ENCODE measurements at regions not wholly inside any gene's neighbourhood (a gene's known extent, or its start where the extent isn't known, plus 50 kb on each side); places are given as distances from the start of the nearest gene placed in this dataset.
"Not testable (repeated sequence)": the region's sequence is repeated elsewhere in the genome, so short reads cannot be mapped to it uniquely, and the experiment has no call there.

- DNase-seq (ENCODE audit: low read depth) = no peak
Observed at GRCh38 chr9:26219961-26220360, 541.7 kb upstream of the TUSC1 start.

GRCh38 chr9:26216702-26217101, 538.5 kb upstream of the TUSC1 start:
- TF ChIP-seq CTCF (IDR thresholded peaks at IDR 0.05; ENCODE audit: insufficient read depth, low read length, poor library complexity, severe bottlenecking) = no peak
- Histone ChIP-seq H3K36me3 (ENCODE audit: control insufficient read depth, insufficient read depth, low read length) (no peaks in the 10 kb centered on the region), H3K4me3 (ENCODE audit: low read depth, low read length) (no peak overlapping the region), H3K27me3 (ENCODE audit: control insufficient read depth, insufficient read depth, low read length) (no peaks in the 10 kb centered on the region)
- no peak for DNase-seq (ENCODE audit: low read depth)

More at GRCh38 chr9:26219961-26220360, 541.7 kb upstream of the TUSC1 start:
- Histone ChIP-seq H3K36me3 (ENCODE audit: control insufficient read depth, insufficient read depth, low read length) (no peaks in the 10 kb centered on the region), H3K4me3 (ENCODE audit: low read depth, low read length) (no peak overlapping the region), H3K27me3 (ENCODE audit: control insufficient read depth, insufficient read depth, low read length) (no peaks in the 10 kb centered on the region)
- no peak for TF ChIP-seq CTCF (IDR thresholded peaks at IDR 0.05; ENCODE audit: insufficient read depth, low read length, poor library complexity, severe bottlenecking)

GRCh38 chr9:26214713-26215444, 536.6 kb upstream of the TUSC1 start:
- not testable (repeated sequence) for H3K27me3 ChIP-seq (ENCODE audit: control insufficient read depth, insufficient read depth, low read length); DNase-seq (ENCODE audit: low read depth); H3K4me3 ChIP-seq (ENCODE audit: low read depth, low read length)

GRCh38 chr9:26210338-26210851, 532.2 kb upstream of the TUSC1 start:
- TF ChIP-seq CTCF (IDR thresholded peaks at IDR 0.05; ENCODE audit: insufficient read depth, low read length, poor library complexity, severe bottlenecking) = no peak

More at GRCh38 chr9:26214713-26215444, 536.6 kb upstream of the TUSC1 start:
- not testable (repeated sequence) for H3K36me3 ChIP-seq (ENCODE audit: control insufficient read depth, insufficient read depth, low read length)

GRCh38 chr9:26205261-26205660, 527.0 kb upstream of the TUSC1 start:
- Histone ChIP-seq H3K27me3 (ENCODE audit: control insufficient read depth, insufficient read depth, low read length) (no peaks in the 10 kb centered on the region), H3K4me3 (ENCODE audit: low read depth, low read length) (no peak overlapping the region), H3K36me3 (ENCODE audit: control insufficient read depth, insufficient read depth, low read length) (no peaks in the 10 kb centered on the region)
- no peak for DNase-seq (ENCODE audit: low read depth)
- TF ChIP-seq CTCF (IDR thresholded peaks at IDR 0.05; ENCODE audit: insufficient read depth, low read length, poor library complexity, severe bottlenecking) = no peak

More at GRCh38 chr9:26210338-26210851, 532.2 kb upstream of the TUSC1 start:
- no peaks in the 10 kb centered on the region for H3K27me3 ChIP-seq (ENCODE audit: control insufficient read depth, insufficient read depth, low read length)
- no peak overlapping the region for H3K4me3 ChIP-seq (ENCODE audit: low read depth, low read length)
- H3K36me3 ChIP-seq (ENCODE audit: control insufficient read depth, insufficient read depth, low read length) = no peaks in the 10 kb centered on the region
- DNase-seq (ENCODE audit: low read depth) = no peak

GRCh38 chr9:26193237-26193636, 515.0 kb upstream of the TUSC1 start:
- DNase-seq (ENCODE audit: low read depth) = no peak
- no peak overlapping the region for H3K4me3 ChIP-seq (ENCODE audit: low read depth, low read length)
- H3K36me3 ChIP-seq (ENCODE audit: control insufficient read depth, insufficient read depth, low read length) = no peaks in the 10 kb centered on the region
- no peaks in the 10 kb centered on the region for H3K27me3 ChIP-seq (ENCODE audit: control insufficient read depth, insufficient read depth, low read length)
- no peak for TF ChIP-seq CTCF (IDR thresholded peaks at IDR 0.05; ENCODE audit: insufficient read depth, low read length, poor library complexity, severe bottlenecking)

All from kidney epithelial cell (primary cell).